Embryonic facial prominence (tissue), 1 donor: ENCODE measurements at regions not wholly inside any gene's neighbourhood (a gene's known extent, or its start where the extent isn't known, plus 50 kb on each side); places are given as distances from the start of the nearest gene placed in this dataset.

ENCODE experiments used
- DNase-seq: peaks from one replicate; pipeline ENCODE4 v3.0.0-alpha.2; 2016; ENCODE audit errors: extremely low spot score

DNA sequence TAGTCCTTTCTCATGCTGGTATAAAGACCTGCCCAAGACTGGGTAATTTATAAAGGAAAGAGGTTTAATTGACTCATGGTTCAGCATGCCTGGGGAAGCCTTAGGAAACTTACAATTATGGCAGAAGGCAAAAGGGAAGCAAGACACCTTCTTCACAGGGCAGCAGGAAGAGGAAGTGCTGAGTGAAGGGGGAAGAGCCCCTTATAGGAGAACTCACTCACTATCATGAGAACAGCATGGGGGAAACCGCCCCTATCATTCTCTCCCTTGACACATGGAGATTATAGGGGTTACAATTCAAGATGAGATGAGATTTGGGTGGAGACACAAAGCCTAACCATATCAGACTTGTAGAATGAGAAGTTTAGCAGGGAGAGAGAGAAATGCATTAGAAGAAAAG lies 373.3 kb upstream of the DIAPH2 start:
- DNase-seq, result no peak

DNA sequence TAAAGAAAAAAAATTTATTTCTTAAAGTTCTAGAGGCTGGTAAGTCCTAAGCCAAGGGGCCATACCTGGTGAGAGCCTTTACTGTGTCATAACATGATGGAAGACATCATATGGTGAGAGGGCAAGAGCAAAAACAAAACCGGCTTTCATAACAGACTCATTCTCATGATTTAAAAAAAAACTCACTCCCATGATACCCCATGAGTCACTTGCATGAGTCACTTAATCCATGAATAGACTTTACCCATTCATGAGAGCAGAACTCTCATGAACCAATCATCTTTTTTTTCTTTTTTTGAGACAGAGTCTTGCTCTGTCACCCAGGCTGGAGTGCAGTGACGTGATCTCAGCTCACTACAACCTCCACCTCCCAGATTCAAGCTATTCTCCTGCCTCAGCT lies 369.7 kb upstream of the DIAPH2 start:
- no peak for DNase-seq

DNA sequence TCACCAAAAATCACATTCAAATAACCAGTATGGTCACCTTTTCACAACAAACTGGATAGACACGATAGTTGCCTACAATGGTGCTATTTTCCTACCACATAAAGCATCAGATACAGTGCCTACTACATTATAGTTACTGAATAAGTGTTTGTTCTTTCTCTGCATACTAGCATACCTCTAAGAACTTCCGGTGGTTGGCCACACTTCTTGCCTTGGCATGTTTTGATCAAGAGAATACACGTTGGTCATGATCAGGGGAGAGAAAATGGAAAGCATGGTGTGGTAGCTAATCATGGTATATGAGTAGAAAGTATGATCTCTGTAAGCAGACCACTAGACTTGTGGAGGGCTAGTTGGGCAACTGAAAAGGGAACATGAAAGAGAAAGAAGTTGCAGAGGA lies 322.8 kb upstream of the DIAPH2 start:
- DNase-seq, result no peak

DNA sequence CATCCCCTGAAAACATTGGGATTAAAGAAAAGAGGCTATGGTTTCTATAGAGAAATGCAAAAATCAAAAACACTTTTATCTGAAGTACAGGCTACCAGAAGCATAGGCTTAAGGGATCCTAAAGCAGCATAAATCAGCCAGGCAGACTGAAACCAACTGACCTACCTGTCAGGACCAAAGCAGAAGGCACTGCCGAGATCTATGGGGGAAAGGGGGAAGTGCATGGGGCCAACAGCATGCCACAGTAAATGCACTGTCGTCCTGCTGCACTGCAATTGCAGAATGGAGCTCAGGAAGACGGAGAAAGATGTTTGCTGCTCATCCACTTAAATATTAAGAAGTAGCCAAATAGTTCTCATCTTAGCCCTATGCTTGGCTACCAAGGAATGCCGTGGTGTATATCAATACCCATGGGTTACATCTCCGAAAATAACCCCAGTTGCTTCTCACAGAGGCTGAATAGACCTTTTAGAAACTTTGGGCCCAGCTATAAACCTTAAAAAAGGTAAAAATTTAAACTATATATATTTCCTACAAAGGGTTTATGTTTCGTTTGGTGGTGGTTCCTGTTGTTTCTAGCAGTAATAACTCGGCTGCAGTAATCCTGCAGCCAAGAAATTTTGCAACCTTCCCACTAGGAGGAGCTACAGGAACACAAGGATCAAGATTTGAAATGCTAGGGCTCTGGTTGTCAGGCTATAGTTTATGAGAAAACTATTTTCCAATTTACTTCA lies 312.2 kb upstream of the DIAPH2 start:
- DNase-seq, result peak; percentile 29

DNA sequence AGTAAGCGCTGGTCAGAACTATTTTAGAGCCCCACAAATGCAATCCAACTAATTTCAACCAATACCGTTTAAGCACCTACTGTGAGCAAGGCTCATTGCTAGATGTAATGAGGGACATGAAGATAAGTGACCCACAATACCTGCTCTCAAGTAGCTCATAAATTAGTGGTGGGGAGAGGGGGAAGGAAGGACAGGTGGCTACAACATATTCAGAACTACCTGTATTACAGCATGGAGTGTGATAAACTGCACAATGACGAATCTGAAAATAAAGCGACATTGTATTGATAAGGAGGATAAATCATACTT lies 311.6 kb upstream of the DIAPH2 start:
- no peak for DNase-seq

DNA sequence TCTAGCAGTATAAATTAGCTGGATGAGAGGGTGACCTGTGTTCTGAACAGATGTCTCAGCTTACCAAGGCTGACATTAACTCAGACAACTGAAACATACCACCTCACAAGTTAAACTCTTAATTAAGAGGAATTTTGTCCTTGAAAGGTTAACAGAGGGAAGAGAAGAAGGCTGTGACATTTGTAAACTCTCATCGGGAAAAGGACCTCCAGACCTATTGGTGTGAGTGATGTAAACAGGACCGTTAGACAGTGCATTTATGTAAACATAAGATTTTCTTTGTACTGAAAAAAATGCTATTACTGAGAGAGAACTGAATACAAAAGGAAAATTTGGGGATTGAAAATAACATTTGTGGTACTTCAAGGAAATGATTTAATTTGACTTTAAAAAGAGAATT lies 308.4 kb upstream of the DIAPH2 start:
- no peak for DNase-seq

DNA sequence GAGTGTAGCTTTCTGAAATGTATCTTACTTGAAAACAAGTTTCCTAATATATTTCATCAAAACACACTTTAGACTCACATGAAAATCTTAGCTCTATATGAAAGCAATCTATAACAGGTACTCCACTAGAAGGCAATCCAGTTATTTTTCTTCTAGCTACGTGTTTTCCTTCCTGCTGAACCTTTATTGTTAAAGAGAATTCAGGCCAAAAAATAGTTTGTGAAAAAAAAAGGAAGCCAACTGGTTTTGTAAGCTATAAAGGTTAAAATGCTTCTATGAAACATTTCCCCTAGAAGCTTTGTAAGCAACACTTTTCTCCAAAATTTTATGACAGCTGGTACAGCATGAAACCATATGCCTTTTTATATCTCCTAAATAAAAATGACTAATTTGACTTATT lies 304.7 kb upstream of the DIAPH2 start:
- DNase-seq, result no peak

DNA sequence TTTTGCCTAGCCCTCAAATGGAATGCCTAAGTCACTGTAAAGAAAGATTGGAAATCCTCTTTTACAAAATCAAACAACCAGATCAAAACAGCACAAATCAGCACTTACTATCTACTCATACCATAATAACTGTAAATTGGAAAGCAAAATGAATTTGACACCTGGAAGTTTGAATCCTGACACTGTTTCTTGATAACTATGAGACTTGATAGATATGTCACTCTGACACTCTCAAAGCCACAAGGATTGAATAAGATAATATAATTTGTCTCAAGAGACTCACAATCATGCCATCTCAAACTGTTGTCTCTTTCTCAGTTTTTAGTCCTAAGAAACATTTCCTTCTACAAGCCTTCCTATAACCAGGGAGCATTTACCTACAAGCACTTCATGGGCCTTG lies 302.6 kb upstream of the DIAPH2 start:
- no peak for DNase-seq

DNA sequence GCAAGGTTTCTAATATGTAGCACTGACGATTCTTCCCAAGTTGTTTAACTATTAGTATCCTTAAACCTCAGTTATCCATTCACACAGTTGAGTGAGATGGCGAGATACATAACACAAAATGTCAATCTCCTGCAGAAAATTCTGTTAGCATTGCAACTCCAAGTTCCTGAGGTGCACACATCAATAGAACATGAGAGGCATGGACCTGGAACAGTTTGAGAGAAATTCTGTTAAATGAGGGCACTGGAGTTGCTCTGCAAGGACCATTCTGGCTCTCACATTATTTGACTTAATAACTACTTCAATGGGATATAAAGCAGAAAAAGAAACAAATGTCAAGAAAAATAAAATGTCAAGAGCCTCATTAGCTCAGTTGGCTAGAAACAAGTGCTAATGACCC lies 301.2 kb upstream of the DIAPH2 start:
- no peak for DNase-seq

DNA sequence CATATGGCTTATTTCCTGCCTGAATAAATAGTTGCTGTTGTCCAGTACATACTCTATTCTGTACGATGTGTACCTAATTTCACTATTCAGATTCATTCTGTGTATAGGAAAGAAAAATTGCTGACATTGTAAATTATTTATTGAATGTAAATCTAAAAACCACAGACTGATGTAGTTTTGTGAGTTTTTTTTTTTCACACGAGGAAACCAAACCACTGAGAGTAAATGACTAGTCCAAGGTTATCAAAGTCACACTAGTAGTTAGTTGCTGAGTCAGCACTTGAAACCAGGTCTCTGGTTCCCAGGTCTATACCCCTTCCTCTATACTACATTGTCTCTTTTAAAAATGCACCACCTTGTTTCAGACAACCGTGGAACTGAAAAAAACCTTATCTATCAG lies 298.3 kb upstream of the DIAPH2 start:
- no peak for DNase-seq

DNA sequence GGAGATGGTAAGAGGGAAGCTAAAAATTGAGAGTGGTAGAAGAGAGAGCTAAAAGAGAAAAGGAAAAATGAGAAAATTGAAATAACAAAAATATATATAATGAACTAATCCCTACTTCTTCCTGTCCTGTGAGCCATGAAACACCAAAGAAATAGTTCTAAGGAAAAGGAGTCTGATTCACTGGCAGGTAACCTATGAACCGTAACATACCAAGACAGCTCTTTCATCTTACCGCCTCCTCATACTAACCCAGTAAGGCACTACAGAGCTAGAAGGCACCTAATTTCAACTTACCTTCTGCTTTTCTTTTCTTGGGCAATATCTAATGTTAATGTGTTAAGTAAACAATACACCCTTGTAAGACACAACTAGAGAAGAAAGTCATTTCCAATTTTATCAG lies 297.7 kb upstream of the DIAPH2 start:
- DNase-seq, result no peak

DNA sequence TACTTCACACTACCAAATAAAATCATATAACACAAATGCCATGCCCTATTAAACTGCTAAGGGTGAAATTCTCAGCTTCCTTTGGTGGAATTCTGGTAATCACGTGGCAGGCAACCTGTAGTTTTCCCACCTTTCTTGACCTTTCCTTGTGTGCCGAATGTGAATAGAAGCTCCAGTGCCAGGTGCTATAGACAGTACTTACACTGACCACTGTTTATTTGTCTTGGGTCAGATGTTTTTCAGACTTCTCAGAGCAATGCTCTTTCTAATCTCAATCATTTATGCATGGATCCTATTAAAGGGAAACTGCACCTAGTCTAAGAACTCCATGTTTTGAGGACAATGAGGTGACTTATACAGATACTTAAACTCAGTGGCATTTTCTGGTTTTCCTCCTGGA lies 296.8 kb upstream of the DIAPH2 start:
- DNase-seq, result no peak

DNA sequence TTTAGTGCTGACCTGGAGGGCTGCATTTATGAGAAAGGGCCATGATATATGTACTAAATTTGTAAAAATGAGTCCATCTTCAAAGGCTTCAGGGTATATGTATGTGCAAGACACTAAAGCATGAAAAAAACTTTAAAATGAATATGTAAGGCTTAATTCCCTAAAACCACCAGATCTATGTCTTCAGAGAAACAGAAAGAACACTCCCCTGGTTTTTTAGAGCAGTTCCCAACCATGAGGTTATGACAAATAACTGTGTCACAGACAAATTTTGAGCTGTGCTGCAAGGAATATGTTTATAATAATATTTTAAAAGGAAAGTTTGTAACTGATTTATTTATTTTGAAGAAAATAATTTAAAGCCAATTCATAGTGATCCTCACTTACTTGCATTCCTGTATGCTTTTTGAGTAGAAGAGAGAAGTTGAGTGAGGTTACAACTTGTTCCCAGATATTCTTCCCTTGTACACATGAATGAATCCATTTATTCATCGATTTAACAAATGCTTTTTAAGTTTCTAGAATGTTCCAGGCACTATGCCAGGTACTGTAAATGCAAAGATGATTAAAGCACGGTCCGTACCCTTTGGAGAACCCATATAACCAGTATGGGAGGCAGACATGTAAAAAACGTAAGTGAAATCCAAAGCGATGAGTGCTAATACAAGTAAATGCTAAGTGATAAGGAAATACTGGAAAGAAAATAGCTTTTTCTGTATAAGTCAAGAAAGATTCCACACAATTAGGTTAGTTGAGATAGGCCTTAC lies 295.2 kb upstream of the DIAPH2 start:
- no peak for DNase-seq

DNA sequence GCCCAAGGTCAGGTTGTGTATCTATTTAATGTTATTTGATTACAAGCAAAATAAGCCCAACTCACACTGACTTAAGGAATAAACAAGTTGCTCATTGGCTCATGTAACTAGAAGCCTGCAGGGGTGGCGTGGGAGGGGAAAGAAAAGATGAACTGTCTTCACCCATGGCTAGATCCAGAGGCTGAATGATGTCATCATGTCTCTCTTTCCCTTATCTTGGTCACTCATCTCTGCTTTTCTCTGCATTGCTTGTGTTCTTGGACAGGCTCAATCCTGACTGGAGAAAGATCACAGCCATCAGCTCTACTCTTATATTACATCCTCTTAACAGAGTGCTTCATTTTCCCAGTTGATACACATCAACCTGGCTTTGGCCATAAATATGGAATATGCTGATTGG lies 290.0 kb upstream of the DIAPH2 start:
- DNase-seq, result no peak

DNA sequence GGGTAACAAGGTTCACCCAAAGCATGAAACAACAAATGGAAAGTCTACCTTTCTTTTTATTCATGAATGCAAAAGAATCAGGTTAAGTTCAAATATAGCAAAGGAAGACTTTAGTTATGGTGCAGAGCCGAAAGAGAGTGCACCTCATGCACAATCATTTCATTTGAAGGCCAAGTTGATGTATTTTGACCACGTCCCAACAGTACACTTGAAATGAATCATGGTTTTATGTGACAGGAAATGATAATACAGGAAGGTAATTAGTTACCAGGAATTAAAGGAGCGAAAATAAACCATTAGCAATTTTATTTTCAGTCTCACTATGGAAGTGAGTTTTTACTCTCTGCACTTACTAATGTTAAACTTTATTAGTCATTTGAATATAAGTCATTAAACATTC lies 281.2 kb upstream of the DIAPH2 start:
- no peak for DNase-seq

DNA sequence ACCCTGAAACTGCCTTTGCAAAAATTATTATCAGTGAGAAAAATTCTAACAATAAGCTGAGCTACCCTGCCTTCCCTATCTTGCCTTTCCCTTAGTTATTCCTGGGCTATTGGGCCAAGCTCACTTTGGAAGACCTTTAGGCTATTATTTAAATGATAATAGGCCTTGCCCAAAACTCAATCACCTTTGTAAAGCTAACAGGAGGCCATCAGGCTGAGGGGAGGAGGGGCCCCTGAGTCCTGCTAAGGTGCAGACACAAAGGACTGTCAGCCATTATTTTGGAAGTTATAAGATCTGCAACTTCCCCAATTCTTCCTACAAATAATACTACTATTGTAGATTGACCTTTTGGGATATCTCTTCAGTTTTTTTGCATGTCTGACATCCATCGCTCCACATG lies 278.8 kb upstream of the DIAPH2 start:
- no peak for DNase-seq

DNA sequence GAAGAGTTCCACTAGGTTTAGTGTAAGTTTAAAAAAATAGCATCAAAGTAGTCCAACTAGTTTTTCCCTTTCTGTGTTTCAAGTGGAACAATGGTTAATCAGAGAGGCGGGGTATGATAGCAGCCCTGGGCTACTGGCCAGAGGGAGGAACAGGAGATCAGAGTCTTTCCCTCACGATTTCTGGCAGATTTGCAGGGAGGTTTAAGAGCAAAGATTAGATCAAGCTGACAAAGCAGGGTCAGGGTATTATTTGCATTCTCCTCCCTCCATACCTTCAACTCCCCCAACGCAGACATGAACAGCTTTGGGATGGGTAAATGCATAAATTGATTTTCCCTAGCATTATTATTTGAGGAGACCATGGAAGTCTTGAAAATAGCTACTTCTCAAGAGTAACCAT lies 277.6 kb upstream of the DIAPH2 start:
- no peak for DNase-seq

DNA sequence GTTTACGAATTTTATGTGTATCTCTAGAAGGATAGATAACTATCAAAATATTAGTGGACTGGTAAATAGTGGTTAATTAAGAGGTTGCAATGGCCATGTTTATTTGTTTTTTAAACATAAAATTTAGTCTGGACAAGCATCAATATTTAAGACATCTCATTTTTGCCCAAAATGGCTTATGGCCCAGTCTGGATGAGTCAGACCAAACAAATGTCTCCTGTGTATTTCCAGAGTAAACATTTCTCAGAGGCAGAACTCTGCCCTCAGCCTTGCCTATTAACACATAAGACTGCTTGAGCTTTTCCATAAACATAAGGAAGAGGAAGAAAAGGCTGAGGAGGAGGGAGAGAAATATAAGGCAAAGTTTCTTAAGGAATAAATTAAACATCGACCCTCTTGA lies 277.1 kb upstream of the DIAPH2 start:
- no peak for DNase-seq

DNA sequence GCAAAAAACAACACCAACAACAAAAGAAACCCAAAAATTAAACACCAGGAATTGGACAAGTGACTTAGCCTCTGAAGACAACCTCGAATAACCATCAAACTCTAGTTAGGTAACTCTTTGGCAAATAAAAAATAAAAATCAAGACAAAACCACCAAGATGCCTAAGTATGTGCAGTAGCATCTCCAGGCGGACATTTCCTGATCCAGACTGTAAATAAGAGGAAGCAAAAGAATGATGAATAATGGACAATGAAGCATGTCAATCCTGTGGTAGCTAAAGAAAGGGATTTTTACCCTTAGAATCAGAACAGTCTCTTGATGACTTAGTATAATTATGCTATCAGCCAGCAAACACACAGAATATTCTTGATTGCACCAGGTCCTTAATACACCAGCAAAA lies 276.7 kb upstream of the DIAPH2 start:
- no peak for DNase-seq

DNA sequence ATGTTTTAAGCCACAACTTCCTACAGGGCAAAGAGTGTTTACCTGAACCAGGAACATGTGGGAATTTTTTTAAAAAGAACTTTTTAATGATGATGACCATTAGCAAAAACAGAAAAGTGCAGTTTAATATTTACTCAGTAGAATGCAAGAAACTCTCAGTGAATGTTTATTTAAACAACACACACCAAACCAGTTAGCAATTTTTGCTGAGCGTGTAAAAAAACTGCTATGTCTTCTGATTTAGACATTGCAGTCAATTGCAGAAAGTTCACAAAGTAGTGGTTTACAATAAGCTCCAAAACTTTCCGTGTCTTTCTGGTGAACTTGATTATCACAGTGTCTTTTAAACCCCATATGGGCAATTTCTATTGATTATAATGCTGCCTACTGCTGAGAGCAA lies 273.7 kb upstream of the DIAPH2 start:
- DNase-seq, result no peak

DNA sequence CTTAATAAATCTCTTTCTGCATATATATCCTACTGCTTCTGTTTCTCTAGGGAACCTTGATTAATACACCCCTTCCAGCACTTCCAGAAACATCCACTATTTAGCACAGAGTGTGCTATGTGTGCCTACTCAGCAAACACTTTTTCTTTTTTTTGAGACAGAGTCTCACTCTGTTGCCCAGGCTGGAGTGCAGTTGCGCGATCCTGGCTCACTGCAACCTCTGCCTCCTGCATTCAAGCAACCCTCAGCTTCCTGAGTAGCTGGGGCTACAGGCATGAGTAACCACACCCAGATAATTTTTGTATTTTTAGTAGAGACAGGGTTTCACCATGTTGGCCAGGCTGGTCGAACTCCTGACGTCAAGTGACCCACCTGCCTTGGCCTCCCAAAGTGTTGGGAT lies 266.9 kb upstream of the DIAPH2 start:
- DNase-seq, result no peak

DNA sequence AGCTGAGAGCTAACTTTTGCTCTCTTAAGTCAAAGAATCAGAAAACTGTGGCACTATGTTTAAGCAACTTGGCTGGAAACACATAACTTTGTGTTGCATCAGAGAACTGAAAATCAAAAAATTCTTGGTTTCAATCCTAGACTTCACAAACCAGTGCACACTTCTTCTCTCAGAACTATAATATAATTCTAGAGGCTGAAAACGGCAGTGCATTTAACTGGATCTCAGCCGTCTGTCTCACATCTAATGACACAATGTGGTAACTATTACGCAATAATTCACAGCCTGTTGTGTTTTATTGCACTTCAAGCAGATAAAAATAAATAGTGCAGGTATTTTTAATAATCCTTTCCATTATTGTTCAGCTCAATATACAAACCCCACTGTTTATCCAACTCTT lies 260.6 kb upstream of the DIAPH2 start:
- no peak for DNase-seq

DNA sequence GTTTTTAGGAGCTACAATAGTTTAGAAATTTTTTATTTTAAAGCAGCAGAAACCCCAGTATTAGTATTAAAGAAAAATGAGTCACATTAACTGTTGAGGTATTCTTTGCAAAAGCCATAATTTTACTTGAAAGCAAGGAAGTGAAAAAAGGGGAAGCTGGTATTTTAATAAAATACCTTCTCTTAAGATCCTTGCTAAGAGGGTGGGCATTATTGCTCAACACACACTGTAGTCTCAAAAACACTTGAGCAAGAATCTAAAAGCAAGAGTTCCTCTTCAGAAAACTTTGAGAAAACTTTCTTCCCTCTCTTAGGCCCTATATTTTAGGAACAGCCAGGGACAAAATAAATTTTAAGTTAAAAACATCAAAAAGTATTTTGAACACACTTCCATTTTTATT lies 259.4 kb upstream of the DIAPH2 start:
- no peak for DNase-seq
